ENCODE measurements at regions not wholly inside any gene's neighbourhood (a gene's known extent, or its start where the extent isn't known, plus 50 kb on each side); places are given as distances from the start of the nearest gene placed in this dataset.

DNA sequence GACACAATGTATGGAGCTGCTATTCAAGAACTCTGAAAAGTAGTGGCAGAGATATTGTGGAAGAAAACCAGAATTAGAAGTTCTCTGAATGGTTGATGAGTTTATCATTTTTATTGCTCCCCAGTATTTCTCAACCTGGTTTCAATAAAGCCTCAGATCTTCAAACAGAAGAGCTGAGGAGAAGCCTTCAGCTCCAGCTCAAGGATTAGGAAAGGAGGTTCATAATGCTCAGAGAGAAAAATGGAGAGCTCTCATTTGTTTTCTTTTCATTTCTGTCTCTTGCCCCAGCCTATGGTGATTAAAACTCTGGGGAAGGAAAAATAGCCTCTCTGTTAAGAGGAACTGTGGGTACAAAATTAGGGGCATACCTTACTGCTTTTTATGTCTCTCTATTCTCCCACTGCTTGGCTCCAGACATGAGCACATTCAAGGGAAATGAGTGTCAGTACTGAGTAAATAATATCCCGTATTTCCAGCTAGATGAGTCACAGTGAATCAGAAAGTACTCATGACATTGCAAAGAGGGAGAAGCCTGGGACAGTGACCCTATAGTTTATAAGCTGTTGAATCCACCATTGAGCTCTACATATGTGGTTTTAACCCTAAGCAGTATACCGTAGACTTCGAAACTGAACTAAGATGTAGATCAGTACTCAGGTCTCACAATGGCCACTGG, 138.1 kb downstream of the EMB start:
- Histone ChIP-seq H3K36me3 (replicated peaks in 1 of 2; ENCODE audit: control insufficient read depth in 1 of 2, insufficient read depth in 2 of 2, low read length in 2 of 2) (no peaks in the 10 kb centered on the region), H2AFZ (ENCODE audit: insufficient read depth, low read depth, low read length, poor library complexity, severe bottlenecking) (no peak overlapping the region), H3K9me3 (replicated peaks in 1 of 2; ENCODE audit: control insufficient read depth in 1 of 2, insufficient read depth in 1 of 2, low read length in 2 of 2) (peaks cover 0 to 4% of the 10 kb centered on the region in 2 donors), H3K9ac (ENCODE audit: insufficient read depth, low read length, poor library complexity, severe bottlenecking) (no peak overlapping the region), H4K20me1 (ENCODE audit: insufficient read depth, low read length) (no peaks in the 10 kb centered on the region), H3K4me1 (ENCODE audit: control insufficient read depth in 1 of 2, insufficient read depth in 2 of 2, low read length in 2 of 2) (no peaks in the 10 kb centered on the region), H3K4me2 (replicated peaks; ENCODE audit: extremely low read depth, low read length, poor library complexity, severe bottlenecking) (no peak overlapping the region), H3K27me3 (ENCODE audit: control insufficient read depth in 2 of 2, insufficient read depth in 2 of 2, low read length in 2 of 2) (peaks cover 0 to 3% of the 10 kb centered on the region in 2 donors), H3K79me2 (ENCODE audit: insufficient read depth, low read length) (no peaks in the 10 kb centered on the region), H3K27ac (ENCODE audit: low read depth in 1 of 2, low read length in 2 of 2) (no peak overlapping the region), H3K4me3 (replicated peaks in 1 of 3; ENCODE audit: low read depth in 2 of 3, low read length in 3 of 3) (no peak overlapping the region)
- H3K36me3 Mint-ChIP-seq, result no peaks in the 10 kb centered on the region
- peaks cover 0 to 2% (median 0%) of the 10 kb centered on the region in 3 donors for H3K27me3 Mint-ChIP-seq (ENCODE audit: low read depth in 3 of 3)
- peaks cover 7% of the 10 kb centered on the region for H3K4me1 Mint-ChIP-seq
- WGBS (ENCODE audit: insufficient coverage), result 100% methylated on average over 1 of the region's 3 CpGs
- H3K9me3 Mint-ChIP-seq, result peaks cover 3 to 14% (median 8%) of the 10 kb centered on the region in 7 donors
- no peak overlapping the region for H3K27ac Mint-ChIP-seq
- TF ChIP-seq, protein P1, sequence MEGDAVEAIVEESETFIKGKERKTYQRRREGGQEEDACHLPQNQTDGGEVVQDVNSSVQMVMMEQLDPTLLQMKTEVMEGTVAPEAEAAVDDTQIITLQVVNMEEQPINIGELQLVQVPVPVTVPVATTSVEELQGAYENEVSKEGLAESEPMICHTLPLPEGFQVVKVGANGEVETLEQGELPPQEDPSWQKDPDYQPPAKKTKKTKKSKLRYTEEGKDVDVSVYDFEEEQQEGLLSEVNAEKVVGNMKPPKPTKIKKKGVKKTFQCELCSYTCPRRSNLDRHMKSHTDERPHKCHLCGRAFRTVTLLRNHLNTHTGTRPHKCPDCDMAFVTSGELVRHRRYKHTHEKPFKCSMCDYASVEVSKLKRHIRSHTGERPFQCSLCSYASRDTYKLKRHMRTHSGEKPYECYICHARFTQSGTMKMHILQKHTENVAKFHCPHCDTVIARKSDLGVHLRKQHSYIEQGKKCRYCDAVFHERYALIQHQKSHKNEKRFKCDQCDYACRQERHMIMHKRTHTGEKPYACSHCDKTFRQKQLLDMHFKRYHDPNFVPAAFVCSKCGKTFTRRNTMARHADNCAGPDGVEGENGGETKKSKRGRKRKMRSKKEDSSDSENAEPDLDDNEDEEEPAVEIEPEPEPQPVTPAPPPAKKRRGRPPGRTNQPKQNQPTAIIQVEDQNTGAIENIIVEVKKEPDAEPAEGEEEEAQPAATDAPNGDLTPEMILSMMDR (IDR thresholded peaks at IDR 0.05), result no peak
- intact Hi-C loops (cut with micrococcal nuclease), result no loop called here
- H3K4me3 Mint-ChIP-seq, result no peak overlapping the region
- no peak for DNase-seq

GRCh38 chr5:50301756-50302155, 139.3 kb downstream of the EMB start:
- peaks cover 3 to 9% (median 8%) of the 10 kb centered on the region in 7 donors for H3K9me3 Mint-ChIP-seq
- H3K36me3 Mint-ChIP-seq, result no peaks in the 10 kb centered on the region
- H3K9ac ChIP-seq (ENCODE audit: insufficient read depth, low read length, poor library complexity, severe bottlenecking), result no peak overlapping the region
- no peak overlapping the region for H3K4me2 ChIP-seq (replicated peaks; ENCODE audit: extremely low read depth, low read length, poor library complexity, severe bottlenecking)
- peaks cover 0 to 4% of the 10 kb centered on the region in 2 donors for H3K9me3 ChIP-seq (replicated peaks in 1 of 2; ENCODE audit: control insufficient read depth in 1 of 2, insufficient read depth in 1 of 2, low read length in 2 of 2)
- peaks cover 0 to 2% (median 0%) of the 10 kb centered on the region in 3 donors for H3K27me3 Mint-ChIP-seq (ENCODE audit: low read depth in 3 of 3)
- H4K20me1 ChIP-seq (ENCODE audit: insufficient read depth, low read length), result no peaks in the 10 kb centered on the region
- H3K36me3 ChIP-seq (replicated peaks in 1 of 2; ENCODE audit: control insufficient read depth in 1 of 2, insufficient read depth in 2 of 2, low read length in 2 of 2), result no peaks in the 10 kb centered on the region
- no peak overlapping the region for H3K27ac ChIP-seq (ENCODE audit: low read depth in 1 of 2, low read length in 2 of 2)
- H3K4me3 Mint-ChIP-seq, result no peak overlapping the region
- peaks cover 0 to 3% of the 10 kb centered on the region in 2 donors for H3K27me3 ChIP-seq (ENCODE audit: control insufficient read depth in 2 of 2, insufficient read depth in 2 of 2, low read length in 2 of 2)
- no peak for DNase-seq
- no peaks in the 10 kb centered on the region for H3K4me1 ChIP-seq (ENCODE audit: control insufficient read depth in 1 of 2, insufficient read depth in 2 of 2, low read length in 2 of 2)
- H3K79me2 ChIP-seq (ENCODE audit: insufficient read depth, low read length), result no peaks in the 10 kb centered on the region
- WGBS (ENCODE audit: insufficient coverage), result no CpG with 5 or more reads among the region's 1 CpG
- intact Hi-C loops (cut with micrococcal nuclease), result no loop called here
- TF ChIP-seq, protein P1 (IDR thresholded peaks at IDR 0.05), result no peak
- H3K27ac Mint-ChIP-seq, result no peak overlapping the region
- H3K4me1 Mint-ChIP-seq, result peaks cover 7% of the 10 kb centered on the region
- no peak overlapping the region for H3K4me3 ChIP-seq (replicated peaks in 1 of 3; ENCODE audit: low read depth in 2 of 3, low read length in 3 of 3)
- no peak overlapping the region for H2AFZ ChIP-seq (ENCODE audit: insufficient read depth, low read depth, low read length, poor library complexity, severe bottlenecking)
